OCI-LY7 (cell line): ENCODE measurements at regions not wholly inside any gene's neighbourhood (a gene's known extent, or its start where the extent isn't known, plus 50 kb on each side); places are given as distances from the start of the nearest gene placed in this dataset.

Source experiments
- EZH2phosphoT487 ChIP-seq: fragments of 200-600 bp; sonication (generic); IDR thresholded peaks from 2 replicates; pipeline ENCODE4 v1.6.1; 2018; ENCODE audit warnings: low read depth, borderline replicate concordance, mild to moderate bottlenecking, mixed run types, antibody characterized with exemption, low read length, moderate library complexity, mixed read lengths
- TF ChIP-seq, protein P1 (sequence below): fragments of 200-600 bp; sonication (generic); conservative IDR thresholded peaks from 2 replicates; pipeline ENCODE4 v1.5.1; 2014; ENCODE audit warnings: mild to moderate bottlenecking, antibody characterized with exemption, low read length, moderate library complexity, mixed read lengths

DNA sequence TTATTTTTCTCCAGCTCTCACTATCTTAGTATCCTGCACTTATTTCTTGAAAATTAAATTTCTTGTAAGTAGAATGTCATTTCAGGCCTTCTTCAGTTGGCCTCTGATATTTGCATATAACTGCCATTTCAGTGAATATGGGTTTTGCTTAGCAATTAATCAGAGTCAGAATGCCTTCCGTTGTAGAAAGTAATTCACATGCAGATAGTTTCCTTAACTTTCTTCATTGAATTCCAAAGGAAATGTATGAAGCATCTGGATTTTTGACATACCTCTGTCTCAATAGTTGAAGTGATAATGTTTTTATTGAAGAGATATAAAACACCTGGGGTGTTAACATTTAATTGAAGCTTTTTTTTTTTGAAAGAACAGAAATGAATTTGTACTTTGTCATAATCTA lies 914.1 kb upstream of the NXPH2 start:
- no peak for TF ChIP-seq EZH2phosphoT487
- TF ChIP-seq, protein P1, sequence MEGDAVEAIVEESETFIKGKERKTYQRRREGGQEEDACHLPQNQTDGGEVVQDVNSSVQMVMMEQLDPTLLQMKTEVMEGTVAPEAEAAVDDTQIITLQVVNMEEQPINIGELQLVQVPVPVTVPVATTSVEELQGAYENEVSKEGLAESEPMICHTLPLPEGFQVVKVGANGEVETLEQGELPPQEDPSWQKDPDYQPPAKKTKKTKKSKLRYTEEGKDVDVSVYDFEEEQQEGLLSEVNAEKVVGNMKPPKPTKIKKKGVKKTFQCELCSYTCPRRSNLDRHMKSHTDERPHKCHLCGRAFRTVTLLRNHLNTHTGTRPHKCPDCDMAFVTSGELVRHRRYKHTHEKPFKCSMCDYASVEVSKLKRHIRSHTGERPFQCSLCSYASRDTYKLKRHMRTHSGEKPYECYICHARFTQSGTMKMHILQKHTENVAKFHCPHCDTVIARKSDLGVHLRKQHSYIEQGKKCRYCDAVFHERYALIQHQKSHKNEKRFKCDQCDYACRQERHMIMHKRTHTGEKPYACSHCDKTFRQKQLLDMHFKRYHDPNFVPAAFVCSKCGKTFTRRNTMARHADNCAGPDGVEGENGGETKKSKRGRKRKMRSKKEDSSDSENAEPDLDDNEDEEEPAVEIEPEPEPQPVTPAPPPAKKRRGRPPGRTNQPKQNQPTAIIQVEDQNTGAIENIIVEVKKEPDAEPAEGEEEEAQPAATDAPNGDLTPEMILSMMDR, result no peak
